IMR-90 (cell line): ENCODE measurements at regions not wholly inside any gene's neighbourhood (a gene's known extent, or its start where the extent isn't known, plus 50 kb on each side); places are given as distances from the start of the nearest gene placed in this dataset.
A peak's percentile ranks its signal among the peaks of the same experiment; 100 is the strongest.

Source experiments
- ATAC-seq: fragments of 200-7000 bp; cut with Tn5 transposase; 2 replicates; pipeline ENCODE4 v1.9.1; 2020; ENCODE audit warnings: low read depth, mild to moderate bottlenecking, moderate library complexity
- BruUV-seq: library from RNA; stranded (reverse); fragments of 400-500 nt; replicated peaks from 2 replicates; lab custom pipeline; 2021; lab: Mats Ljungman, UMichigan
- CTCF ChIA-PET: fragments of 300-600 bp; formaldehyde crosslinking; extraction: SDS; loops from one replicate; lab custom pipeline; 2021; ENCODE audit warnings: antibody characterized with exemption; lab: Yijun Ruan, JAX
- POLR2A ChIA-PET: fragments of 300-600 bp; sonication (Branson Sonifier 250); formaldehyde crosslinking; loops from one replicate; lab custom pipeline; 2022; ENCODE audit warnings: antibody characterized with exemption; ENCODE audit not compliant: unreplicated experiment; lab: Charles Lee
- DNase-seq: peaks from one replicate; pipeline ENCODE4 v3.0.0; 2013
- H2AFZ ChIP-seq: replicated peaks from 2 replicates; pipeline ENCODE3; 2013; ENCODE audit warnings: low read length, mild to moderate bottlenecking; ENCODE audit not compliant: poor library complexity
- H2AK5ac ChIP-seq: 2 replicates; pipeline ENCODE4 v1.6.1; 2013; ENCODE audit warnings: low read depth, low read length, inconsistent platforms
- H2AK9ac ChIP-seq: replicated peaks from 2 replicates; pipeline ENCODE3; 2013; ENCODE audit warnings: mild to moderate bottlenecking, low read depth, low read length, moderate library complexity; ENCODE audit not compliant: poor library complexity
- H2BK120ac ChIP-seq: 2 replicates; pipeline ENCODE4 v1.6.1; 2013; ENCODE audit warnings: low read depth, low read length, inconsistent platforms
- H2BK15ac ChIP-seq: 3 replicates; pipeline ENCODE4 v1.6.1; 2013; ENCODE audit warnings: low read depth, low read length, inconsistent platforms
- H2BK20ac ChIP-seq: 2 replicates; pipeline ENCODE4 v1.6.1; 2013; ENCODE audit warnings: low read depth, mild to moderate bottlenecking, inconsistent platforms, low read length, moderate library complexity
- H2BK5ac ChIP-seq: 2 replicates; pipeline ENCODE4 v1.6.1; 2013; ENCODE audit warnings: mild to moderate bottlenecking, low read depth, low read length, inconsistent platforms; ENCODE audit not compliant: poor library complexity, severe bottlenecking
- H3K14ac ChIP-seq: replicated peaks from 2 replicates; pipeline ENCODE4 v1.6.1; 2013; ENCODE audit warnings: low read depth, low read length, inconsistent platforms
- H3K18ac ChIP-seq: 2 replicates; pipeline ENCODE4 v1.6.1; 2013; ENCODE audit warnings: low read depth, low read length, control low read depth
- H3K23ac ChIP-seq: 2 replicates; pipeline ENCODE4 v1.6.1; 2013; ENCODE audit warnings: low read depth, low read length, inconsistent platforms
- H3K27ac ChIP-seq: 2 replicates; pipeline ENCODE4 v1.5.1; 2013; ENCODE audit warnings: mild to moderate bottlenecking, control low read depth, low read length; ENCODE audit not compliant: insufficient read depth
- H3K27me3 ChIP-seq: 2 replicates; pipeline ENCODE4 v1.6.1; 2013; ENCODE audit warnings: low read length; ENCODE audit not compliant: control insufficient read depth, insufficient read depth
- H3K36me3 ChIP-seq: 2 replicates; pipeline ENCODE4 v1.6.1; 2013; ENCODE audit warnings: low read length, mixed read lengths; ENCODE audit not compliant: control insufficient read depth, insufficient read depth
- H3K4ac ChIP-seq: 2 replicates; pipeline ENCODE4 v1.6.1; 2013; ENCODE audit warnings: low read depth, low read length, inconsistent platforms
- H3K4me1 ChIP-seq: 2 replicates; pipeline ENCODE4 v1.6.1; 2013; ENCODE audit warnings: low read length, mixed read lengths; ENCODE audit not compliant: control insufficient read depth, insufficient read depth
- H3K4me2 ChIP-seq: 2 replicates; pipeline ENCODE4 v1.6.1; 2013; ENCODE audit warnings: low read depth, mild to moderate bottlenecking, control low read depth, low read length, moderate library complexity
- H3K4me3 ChIP-seq: 2 replicates; pipeline ENCODE4 v1.5.1; 2013; ENCODE audit warnings: low read depth, mild to moderate bottlenecking, control low read depth, low read length, moderate library complexity; ENCODE audit not compliant: insufficient read depth
- H3K56ac ChIP-seq: 2 replicates; pipeline ENCODE4 v1.6.1; 2013; ENCODE audit warnings: low read length, inconsistent platforms; ENCODE audit not compliant: insufficient read depth; ENCODE audit errors: extremely low read depth
- H3K79me1 ChIP-seq, 2 experiments: 2 replicates each; pipeline ENCODE4 v1.6.1; 2013; ENCODE audit warnings: low read length in 2 of 2, inconsistent platforms in 1 of 2, low read depth in 1 of 2
- H3K9ac ChIP-seq: 2 replicates; pipeline ENCODE4 v1.6.1; 2013; ENCODE audit warnings: low read depth, low read length, control low read depth
- H3K9me1 ChIP-seq: 2 replicates; pipeline ENCODE4 v1.6.1; 2013; ENCODE audit warnings: low read length, inconsistent platforms; ENCODE audit not compliant: insufficient read depth
- H3K9me3 ChIP-seq: 2 replicates; pipeline ENCODE4 v1.6.1; 2013; ENCODE audit warnings: low read length; ENCODE audit not compliant: control insufficient read depth, insufficient read depth
- H4K20me1 ChIP-seq: 2 replicates; pipeline ENCODE4 v1.6.1; 2013; ENCODE audit warnings: low read length, inconsistent platforms; ENCODE audit not compliant: insufficient read depth
- H4K5ac ChIP-seq: 2 replicates; pipeline ENCODE4 v1.6.1; 2013; ENCODE audit warnings: mild to moderate bottlenecking, low read depth, low read length, control low read depth
- H4K8ac ChIP-seq, 2 experiments: 2 replicates each; pipeline ENCODE4 v1.6.1; 2013; ENCODE audit warnings: low read depth in 2 of 2, low read length in 2 of 2, control low read depth in 1 of 2, inconsistent platforms in 1 of 2
- H4K91ac ChIP-seq: 2 replicates; pipeline ENCODE4 v1.6.1; 2013; ENCODE audit warnings: low read depth, low read length, inconsistent platforms; ENCODE audit not compliant: insufficient read depth
- FOS ChIP-seq: fragments of 150-350 bp; IDR thresholded peaks from 2 replicates; pipeline ENCODE4 v1.6.1; 2016; ENCODE audit warnings: low read depth, low read length
- USF2 ChIP-seq: fragments of 150-350 bp; IDR thresholded peaks from 2 replicates; pipeline ENCODE4 v1.6.1; 2017; ENCODE audit warnings: mild to moderate bottlenecking, antibody characterized with exemption, low read length, low read depth
- WGBS, 2 experiments: methylation state at CpG; one replicate each; pipeline versions ENCODE4 v1.1.5 to v1.1.7; 2013; ENCODE audit warnings: missing lambda C conversion rate in 2 of 2; ENCODE audit not compliant: insufficient read length in 1 of 2; ENCODE audit errors: extremely low coverage in 2 of 2; 5-methylcytosine and 5-hydroxymethylcytosine counted together
- dilution Hi-C: fragments of 300-500 bp; cut with HindIII; formaldehyde crosslinking; loops from one replicate; pipeline ENCODE4 v1.14.3; 2018; ENCODE audit warnings: low sequenced_read_pairs; ENCODE audit not compliant: unreplicated experiment
- in situ Hi-C: fragments of 300-500 bp; cut with MboI; formaldehyde crosslinking; loops from 3 replicates; pipeline ENCODE4 v1.14.3; 2019; ENCODE audit warnings: low sequenced_read_pairs, inconsistent platforms, mixed read lengths
- intact Hi-C: fragments of 100-400 bp; cut with micrococcal nuclease; formaldehyde crosslinking; loops from 2 replicates; pipeline ENCODE4 v1.10.0; 2022

- no peaks in the 10 kb centered on the region for H3K36me3 ChIP-seq
- in situ Hi-C loops: no loop called here
- no peak overlapping the region for H3K4me2 ChIP-seq
- no peaks in the 10 kb centered on the region for H3K9me1 ChIP-seq
- H3K9ac ChIP-seq: no peak overlapping the region
- no peak overlapping the region for H4K8ac ChIP-seq
- no peak overlapping the region for H2BK15ac ChIP-seq
- no peak overlapping the region for H2AK5ac ChIP-seq
- no peak overlapping the region for H2AK9ac ChIP-seq
- DNase-seq (peak; percentile 77), ATAC-seq (peak; percentile 92)
- no peak overlapping the region for H3K4ac ChIP-seq
- H4K20me1 ChIP-seq: no peaks in the 10 kb centered on the region
- H3K9me3 ChIP-seq: no peaks in the 10 kb centered on the region
- H3K18ac ChIP-seq: no peak overlapping the region
- no peak overlapping the region for H2BK5ac ChIP-seq
- H3K14ac ChIP-seq: no peak overlapping the region
- H3K23ac ChIP-seq: no peak overlapping the region
- ChIA-PET POLR2A (no interaction called here), CTCF (interaction anchor here (1.3 kb wide), 1 partner anchor 26 kb away, joined by 3 read pairs; no protein-coding TSS in a partner anchor)
- TF ChIP-seq USF2: peak; percentile 23; the same call in 1 of the 2 replicates
- no peak for TF ChIP-seq FOS
- H3K56ac ChIP-seq: no peak overlapping the region
- no peak overlapping the region; the same call in 1 of the 2 replicates for H3K27ac ChIP-seq
- no peak overlapping the region for H2AFZ ChIP-seq
- H3K79me1 ChIP-seq: no peaks in the 10 kb centered on the region
- H4K5ac ChIP-seq: no peak overlapping the region
- no CpG with 5 or more reads among the region's 3 CpGs for WGBS, 2 experiments
- no peaks in the 10 kb centered on the region; the same call in 1 of the 2 replicates for H3K4me1 ChIP-seq
- intact Hi-C loops: no loop called here
- H3K27me3 ChIP-seq: no peaks in the 10 kb centered on the region
- dilution Hi-C loops: no loop called here
- no peak overlapping the region for H4K91ac ChIP-seq
- H3K4me3 ChIP-seq: no peak overlapping the region
- H2BK20ac ChIP-seq: no peak overlapping the region
- no TSS peak for BruUV-seq
- H2BK120ac ChIP-seq: no peak overlapping the region
Observed at GRCh38 chr9:105168870-105169319, 75.6 kb upstream of the SLC44A1 start.
